DOHH2 (cell line): ENCODE measurements at regions not wholly inside any gene's neighbourhood (a gene's known extent, or its start where the extent isn't known, plus 50 kb on each side); places are given as distances from the start of the nearest gene placed in this dataset.

Source experiments
- H3F3A ChIP-seq: fragments of 200-600 bp; sonication (generic), shearing (Covaris generic); 2 replicates; pipeline ENCODE4 v1.6.0; 2016; ENCODE audit warnings: antibody characterized with exemption, mild to moderate bottlenecking; ENCODE audit not compliant: control insufficient read depth, insufficient read depth
- H3K27ac ChIP-seq: fragments of 200-600 bp; sonication (generic); 2 replicates; pipeline ENCODE4 v1.5.1; 2014; ENCODE audit warnings: low read depth, mild to moderate bottlenecking, low read length, moderate library complexity
- H3K27me3 ChIP-seq: fragments of 200-600 bp; sonication (generic); 2 replicates; pipeline ENCODE4 v1.6.1; 2014; ENCODE audit warnings: mild to moderate bottlenecking, low read length, mixed read lengths; ENCODE audit not compliant: control insufficient read depth
- H3K36me3 ChIP-seq: fragments of 200-600 bp; sonication (generic); 2 replicates; pipeline ENCODE4 v1.6.1; 2014; ENCODE audit warnings: mild to moderate bottlenecking, low read length, moderate library complexity, mixed read lengths; ENCODE audit not compliant: control insufficient read depth
- H3K4me1 ChIP-seq: fragments of 200-600 bp; sonication (generic); 2 replicates; pipeline ENCODE4 v1.6.1; 2014; ENCODE audit warnings: mild to moderate bottlenecking, low read length, mixed read lengths; ENCODE audit not compliant: control insufficient read depth
- H3K4me2 ChIP-seq: fragments of 200-600 bp; sonication (generic); 2 replicates; pipeline ENCODE4 v1.6.0; 2014; ENCODE audit warnings: mild to moderate bottlenecking, low read length, moderate library complexity
- H3K4me3 ChIP-seq: fragments of 200-600 bp; sonication (generic); 2 replicates; pipeline ENCODE4 v1.5.1; 2014; ENCODE audit warnings: mild to moderate bottlenecking, low read length, mixed read lengths
- H3K79me2 ChIP-seq: fragments of 200-600 bp; sonication (generic); 2 replicates; pipeline ENCODE4 v1.6.1; 2014; ENCODE audit warnings: mild to moderate bottlenecking, low read length, mixed read lengths; ENCODE audit not compliant: control insufficient read depth
- H3K9me2 ChIP-seq: fragments of 200-600 bp; sonication (generic); replicated peaks from 2 replicates; pipeline ENCODE4 v1.6.1; 2014; ENCODE audit warnings: mild to moderate bottlenecking, low read length, mixed read lengths; ENCODE audit not compliant: control insufficient read depth
- H3K9me3 ChIP-seq: fragments of 200-600 bp; sonication (generic); 2 replicates; pipeline ENCODE4 v1.6.1; 2014; ENCODE audit warnings: antibody characterized with exemption, low read length, mixed read lengths; ENCODE audit not compliant: control insufficient read depth, insufficient read depth
- H4K20me1 ChIP-seq: fragments of 200-600 bp; sonication (generic); 2 replicates; pipeline ENCODE4 v1.6.0; 2014; ENCODE audit warnings: low read depth, mild to moderate bottlenecking, antibody characterized with exemption, low read length, moderate library complexity; ENCODE audit not compliant: control insufficient read depth, insufficient read depth
- CTCF ChIP-seq: fragments of 200-600 bp; sonication (generic); IDR thresholded peaks from one replicate; pipeline ENCODE4 v1.5.1; 2014; ENCODE audit warnings: antibody characterized with exemption, mild to moderate bottlenecking, low read depth, low read length; ENCODE audit not compliant: poor library complexity, severe bottlenecking
- EZH2phosphoT487 ChIP-seq: fragments of 200-600 bp; sonication (generic); IDR thresholded peaks from 2 replicates; pipeline ENCODE4 v1.6.1; 2017; ENCODE audit warnings: borderline replicate concordance, mild to moderate bottlenecking, antibody characterized with exemption, low read length, moderate library complexity, mixed read lengths

GRCh38 chr5:147162740-147163139 lies 72.1 kb upstream of the STK32A start:
- TF ChIP-seq CTCF, result no peak
- no peak for TF ChIP-seq EZH2phosphoT487
- no peaks in the 10 kb centered on the region for H3K9me3 ChIP-seq
- no peaks in the 10 kb centered on the region for H3K79me2 ChIP-seq

GRCh38 chr5:147167529-147167928 lies 67.3 kb upstream of the STK32A start:
- no peak for TF ChIP-seq EZH2phosphoT487
- no peak for TF ChIP-seq CTCF
- Histone ChIP-seq H3K27me3 (no peaks in the 10 kb centered on the region), H3K4me3 (no peak overlapping the region), H3K4me2 (no peak overlapping the region), H3K27ac (no peak overlapping the region), H3K4me1 (no peaks in the 10 kb centered on the region), H3K79me2 (no peaks in the 10 kb centered on the region), H3K9me2 (no peaks in the 10 kb centered on the region), H4K20me1 (no peaks in the 10 kb centered on the region), H3K36me3 (no peaks in the 10 kb centered on the region), H3K9me3 (no peaks in the 10 kb centered on the region), H3F3A (no peaks in the 10 kb centered on the region)

More at GRCh38 chr5:147162740-147163139, 72.1 kb upstream of the STK32A start:
- Histone ChIP-seq H3K4me1 (no peaks in the 10 kb centered on the region), H3K4me3 (no peak overlapping the region), H3K36me3 (no peaks in the 10 kb centered on the region), H3K9me2 (no peaks in the 10 kb centered on the region), H3K4me2 (no peak overlapping the region), H3F3A (no peaks in the 10 kb centered on the region), H3K27me3 (no peaks in the 10 kb centered on the region), H3K27ac (no peak overlapping the region), H4K20me1 (no peaks in the 10 kb centered on the region)

GRCh38 chr5:147168578-147169327 lies 66.1 kb upstream of the STK32A start:
- Histone ChIP-seq H3K9me2 (no peaks in the 10 kb centered on the region), H3F3A (no peaks in the 10 kb centered on the region), H3K4me3 (no peak overlapping the region), H3K79me2 (no peaks in the 10 kb centered on the region), H3K27me3 (no peaks in the 10 kb centered on the region), H3K4me1 (no peaks in the 10 kb centered on the region), H3K27ac (no peak overlapping the region), H3K9me3 (no peaks in the 10 kb centered on the region), H3K4me2 (no peak overlapping the region), H4K20me1 (no peaks in the 10 kb centered on the region), H3K36me3 (no peaks in the 10 kb centered on the region)
- TF ChIP-seq CTCF (no peak), EZH2phosphoT487 (no peak)
